ENCODE measurements at regions not wholly inside any gene's neighbourhood (a gene's known extent, or its start where the extent isn't known, plus 50 kb on each side); places are given as distances from the start of the nearest gene placed in this dataset.

GRCh38 chr10:90984898-90985297 lies 64.0 kb upstream of the ANKRD1 start:
- no peak overlapping the region for H3K27ac ChIP-seq
- no peak for DNase-seq (ENCODE audit: low spot score in 2 of 2)
- no peaks in the 10 kb centered on the region for H3K36me3 ChIP-seq
- no peak for TF ChIP-seq CTCF (IDR thresholded peaks at IDR 0.05)
- no peak for TF ChIP-seq POLR2A (IDR thresholded peaks at IDR 0.05)
- TF ChIP-seq EP300 (IDR thresholded peaks at IDR 0.05) = no peak
- no peak overlapping the region for H3K4me3 ChIP-seq
- no peaks in the 10 kb centered on the region for H3K9me3 ChIP-seq
- no peaks in the 10 kb centered on the region for H3K4me1 ChIP-seq
- H3K27me3 ChIP-seq = no peaks in the 10 kb centered on the region
- WGBS, 2 donors = 78 to 79% methylated on average over 3 of the region's 3 CpGs

GRCh38 chr10:90985321-90985933 lies 64.5 kb upstream of the ANKRD1 start:
- Histone ChIP-seq H3K36me3 (no peaks in the 10 kb centered on the region), H3K27ac (no peak overlapping the region), H3K27me3 (no peaks in the 10 kb centered on the region), H3K4me1 (no peaks in the 10 kb centered on the region), H3K9me3 (no peaks in the 10 kb centered on the region), H3K4me3 (no peak overlapping the region)
- no peak for DNase-seq (ENCODE audit: low spot score in 2 of 2)
- WGBS, 2 donors = 40 to 58% methylated on average over 3 of the region's 3 CpGs
- no peak for TF ChIP-seq POLR2A (IDR thresholded peaks at IDR 0.05)
- no peak for TF ChIP-seq EP300 (IDR thresholded peaks at IDR 0.05)
- no peak for TF ChIP-seq CTCF (IDR thresholded peaks at IDR 0.05)

- 91 to 97% methylated on average over 2 of the region's 2 CpGs for WGBS, 2 donors
These were observed 65.4 kb upstream of the ANKRD1 start for GRCh38 chr10:90986136-90986760.

GRCh38 chr10:90986870-90987269 lies 66.0 kb upstream of the ANKRD1 start:
- no peak for DNase-seq (ENCODE audit: low spot score in 2 of 2)
- Histone ChIP-seq H3K27me3 (no peaks in the 10 kb centered on the region), H3K27ac (no peak overlapping the region), H3K36me3 (no peaks in the 10 kb centered on the region), H3K9me3 (no peaks in the 10 kb centered on the region), H3K4me3 (no peak overlapping the region), H3K4me1 (no peaks in the 10 kb centered on the region)
- TF ChIP-seq CTCF (IDR thresholded peaks at IDR 0.05) (no peak), EP300 (IDR thresholded peaks at IDR 0.05) (no peak), POLR2A (IDR thresholded peaks at IDR 0.05) (no peak)
- 91% methylated on average over 2 of the region's 2 CpGs for WGBS, 2 donors

More at GRCh38 chr10:90986136-90986760, 65.4 kb upstream of the ANKRD1 start:
- Histone ChIP-seq H3K4me3 (no peak overlapping the region), H3K36me3 (no peaks in the 10 kb centered on the region), H3K27ac (no peak overlapping the region), H3K27me3 (no peaks in the 10 kb centered on the region), H3K9me3 (no peaks in the 10 kb centered on the region), H3K4me1 (no peaks in the 10 kb centered on the region)
- no peak for TF ChIP-seq POLR2A (IDR thresholded peaks at IDR 0.05)
- no peak for TF ChIP-seq EP300 (IDR thresholded peaks at IDR 0.05)
- no peak for TF ChIP-seq CTCF (IDR thresholded peaks at IDR 0.05)
- DNase-seq (ENCODE audit: low spot score in 2 of 2) = no peak

- no peak for DNase-seq (ENCODE audit: low spot score in 2 of 2)
- H3K27ac ChIP-seq = no peak overlapping the region
- H3K9me3 ChIP-seq = no peaks in the 10 kb centered on the region
- TF ChIP-seq EP300 (IDR thresholded peaks at IDR 0.05) (no peak), POLR2A (IDR thresholded peaks at IDR 0.05) (no peak), CTCF (IDR thresholded peaks at IDR 0.05) (no peak)
- WGBS, 2 donors = 94 to 95% methylated on average over 2 of the region's 2 CpGs
- no peaks in the 10 kb centered on the region for H3K27me3 ChIP-seq
- no peak overlapping the region for H3K4me3 ChIP-seq
- no peaks in the 10 kb centered on the region for H3K4me1 ChIP-seq
- H3K36me3 ChIP-seq = no peaks in the 10 kb centered on the region
These were observed 66.5 kb upstream of the ANKRD1 start for GRCh38 chr10:90987383-90987782.

Data from tibial nerve (tissue), 4 donors.